Smooth muscle cell of the brain vasculature (primary cell): ENCODE measurements at regions not wholly inside any gene's neighbourhood (a gene's known extent, or its start where the extent isn't known, plus 50 kb on each side); places are given as distances from the start of the nearest gene placed in this dataset.
"Not testable (repeated sequence)": the region's sequence is repeated elsewhere in the genome, so short reads cannot be mapped to it uniquely, and the experiment has no call there.

Experiments
- DNase-seq: peaks from one replicate; pipeline ENCODE4 v3.0.0-alpha.2; 2012; ENCODE audit warnings: low read depth, low spot score

DNA sequence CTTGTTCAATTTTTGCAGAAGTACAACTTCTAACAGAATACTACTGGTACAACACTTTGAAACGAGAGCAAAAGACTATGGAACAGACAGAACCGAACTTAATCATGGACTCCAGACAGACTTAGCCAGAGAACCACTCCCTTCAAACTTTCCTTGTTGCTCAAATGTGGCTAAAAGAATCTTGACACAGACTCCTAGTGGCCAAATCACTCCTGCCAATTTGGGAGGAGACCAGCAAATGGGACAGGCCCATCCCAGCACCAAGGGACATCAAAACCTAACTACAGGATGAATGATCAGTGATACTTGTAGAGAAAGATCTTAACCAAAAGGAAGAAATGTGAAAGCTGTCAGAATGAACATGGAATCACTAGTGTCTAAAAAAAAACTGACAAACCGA is 154.0 kb downstream of the MATN1 start:
- DNase-seq = no peak

DNA sequence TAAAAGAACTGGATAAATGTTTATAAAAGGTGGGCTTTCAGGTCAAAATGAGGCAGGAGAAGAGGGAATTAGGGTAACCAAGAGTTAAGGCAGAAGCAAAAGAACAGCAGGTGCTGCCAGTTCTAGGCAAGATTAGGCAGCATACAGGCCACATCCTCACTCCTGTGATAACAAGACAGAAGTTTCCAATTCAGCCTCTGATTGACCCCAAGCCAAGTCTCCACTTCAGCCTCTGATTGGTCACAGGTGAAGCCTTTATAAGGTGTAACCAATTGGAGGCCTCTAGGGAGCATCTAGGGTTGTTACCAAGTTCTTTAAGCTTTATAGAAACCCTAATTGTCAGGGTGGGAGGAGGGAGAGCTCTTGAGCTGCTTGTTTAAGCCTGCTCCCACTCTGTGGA is 160.8 kb downstream of the MATN1 start:
- no peak for DNase-seq

DNA sequence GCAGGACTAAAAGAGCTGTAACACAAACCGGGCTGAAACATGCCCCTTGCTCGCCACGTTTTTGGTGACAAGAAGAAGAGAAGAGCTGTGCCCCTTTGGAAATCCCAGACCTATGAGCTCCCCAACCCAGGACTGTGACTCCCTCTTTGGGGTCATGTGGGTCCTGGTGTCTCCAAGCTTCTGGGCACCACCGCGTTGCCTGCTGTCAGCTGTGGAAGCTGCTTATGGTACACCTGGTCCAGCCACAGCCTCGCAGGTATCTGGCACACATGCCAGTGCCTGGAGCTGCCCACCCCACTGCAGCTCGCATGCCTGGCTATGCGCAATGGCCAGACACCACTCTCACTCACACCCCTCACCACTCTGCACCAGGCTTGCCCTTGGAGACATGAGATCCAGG is 171.8 kb downstream of the MATN1 start:
- DNase-seq = no peak

- no peak for DNase-seq
Measured at GRCh38 chr1:30550365-30551220, 172.8 kb downstream of the MATN1 start.

DNA sequence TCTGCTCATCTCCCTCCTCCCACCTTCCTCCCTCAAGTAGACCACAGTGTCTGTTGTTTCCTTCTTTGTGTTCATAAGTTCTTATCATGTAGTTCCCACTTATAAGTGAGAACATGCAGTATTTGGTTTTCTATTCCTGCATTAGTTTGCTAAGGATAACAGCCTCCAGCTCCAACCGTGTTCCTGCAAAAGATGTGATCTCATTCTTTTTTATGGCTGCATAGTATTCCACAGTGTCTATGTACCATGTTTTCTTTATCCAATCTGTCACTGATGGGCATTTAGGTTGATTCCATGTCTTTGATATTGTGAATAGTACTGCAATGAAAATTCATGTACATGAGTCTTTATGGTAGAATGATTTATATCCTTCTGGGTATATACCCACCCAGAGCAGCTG is 173.5 kb downstream of the MATN1 start:
- DNase-seq = not testable (repeated sequence)

DNA sequence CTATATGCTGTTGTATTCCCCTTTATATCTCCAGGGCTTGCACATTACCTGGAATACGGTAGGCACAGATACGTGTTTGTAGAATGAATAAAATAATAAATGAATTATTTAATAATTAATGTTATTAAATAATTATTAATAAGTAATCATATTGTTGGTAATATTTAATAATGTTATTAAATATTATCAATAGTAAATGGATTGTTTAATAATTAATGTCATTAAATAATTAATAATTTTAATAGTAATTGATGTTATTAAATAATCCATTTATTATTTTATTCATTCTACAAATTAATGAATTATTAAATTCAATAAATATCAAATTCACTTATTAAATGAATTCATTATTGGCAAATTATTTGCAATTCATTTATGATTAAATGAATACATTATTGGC is 175.1 kb downstream of the MATN1 start:
- DNase-seq = no peak

GRCh38 chr1:30547326-30547725 is 176.1 kb downstream of the MATN1 start:
- not testable (repeated sequence) for DNase-seq

DNA sequence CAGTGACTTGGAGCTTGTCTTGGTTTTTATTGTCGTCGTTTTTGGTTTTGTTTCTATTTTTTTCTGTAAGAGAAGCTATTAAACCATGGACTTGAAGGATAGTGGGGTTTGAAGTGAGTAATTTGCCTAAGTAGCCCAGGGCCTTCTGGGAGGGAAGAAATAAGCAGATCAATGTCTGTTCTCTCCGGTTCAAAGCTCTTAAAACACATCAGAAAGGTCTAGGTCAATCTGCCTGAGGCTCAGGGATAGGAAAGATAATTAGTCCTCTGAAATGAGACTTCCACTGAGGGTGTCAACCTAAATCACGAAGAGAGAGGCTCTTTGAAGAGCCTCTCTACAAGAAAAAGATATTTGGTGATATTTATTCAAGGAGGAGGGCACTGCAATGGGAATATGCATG is 178.0 kb downstream of the MATN1 start:
- no peak for DNase-seq

DNA sequence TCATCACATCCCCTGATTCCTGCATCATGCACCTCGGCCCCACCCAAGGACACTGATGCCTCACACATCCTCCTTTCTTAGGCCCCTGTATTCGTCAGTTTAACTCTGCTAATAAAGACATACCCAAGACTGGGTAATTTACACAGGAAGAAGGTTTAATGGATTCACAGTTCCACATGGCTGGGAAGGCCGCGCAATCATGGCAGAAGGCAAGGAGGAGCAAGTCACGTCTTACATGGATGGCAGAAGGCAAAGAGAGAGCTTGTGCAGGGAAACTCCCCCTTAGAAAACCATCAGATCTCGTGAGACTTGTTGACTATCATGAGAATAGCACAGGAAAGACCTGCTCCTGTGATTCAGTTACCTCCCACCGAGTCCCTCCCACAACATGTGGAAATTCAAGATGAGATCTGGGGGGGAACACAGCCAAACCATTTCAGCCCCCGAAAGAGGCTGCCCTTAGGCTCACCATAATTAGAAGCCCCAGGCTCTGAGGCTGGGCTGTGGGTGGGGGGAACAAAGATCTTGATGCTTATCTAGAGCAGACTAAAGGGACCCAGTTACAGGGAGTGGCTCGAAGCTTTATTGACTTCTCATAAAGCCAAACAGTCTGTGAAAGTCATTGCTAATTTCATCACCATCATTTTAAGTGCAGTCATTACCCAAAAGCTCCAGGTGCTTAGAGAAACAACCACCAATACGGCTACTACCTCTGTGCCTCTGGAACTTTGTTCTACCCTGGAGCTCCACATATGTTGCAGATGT is 181.5 kb downstream of the MATN1 start:
- no peak for DNase-seq

DNA sequence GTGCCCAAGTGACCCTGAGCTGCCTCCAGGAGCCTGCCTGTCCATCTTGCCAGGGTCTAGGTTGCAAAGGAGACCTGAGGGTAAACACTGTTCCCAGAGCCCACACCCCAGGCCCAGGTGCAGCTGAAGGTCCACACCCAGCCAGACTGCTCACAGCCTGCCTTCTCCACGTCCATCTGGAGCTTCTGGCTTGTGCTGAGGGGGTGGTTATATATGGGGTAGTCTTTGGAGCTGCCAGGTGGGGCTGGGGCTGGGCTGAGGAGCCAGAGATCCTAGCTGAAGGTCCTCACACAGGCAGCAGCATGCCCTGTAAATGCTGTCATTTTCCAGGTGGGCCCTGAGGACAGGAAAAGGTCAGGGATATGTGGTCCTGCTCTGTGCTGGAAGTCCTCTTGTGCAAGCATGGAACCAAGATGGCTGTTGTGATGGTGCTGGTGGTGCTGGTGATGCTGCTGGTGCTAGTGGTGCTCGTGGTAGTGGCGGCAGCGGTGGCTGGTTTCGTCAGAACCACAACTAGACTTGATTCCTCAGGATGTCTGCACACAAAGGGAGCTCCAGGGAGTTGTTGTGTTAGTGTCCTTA is 182.7 kb downstream of the MATN1 start:
- no peak for DNase-seq

DNA sequence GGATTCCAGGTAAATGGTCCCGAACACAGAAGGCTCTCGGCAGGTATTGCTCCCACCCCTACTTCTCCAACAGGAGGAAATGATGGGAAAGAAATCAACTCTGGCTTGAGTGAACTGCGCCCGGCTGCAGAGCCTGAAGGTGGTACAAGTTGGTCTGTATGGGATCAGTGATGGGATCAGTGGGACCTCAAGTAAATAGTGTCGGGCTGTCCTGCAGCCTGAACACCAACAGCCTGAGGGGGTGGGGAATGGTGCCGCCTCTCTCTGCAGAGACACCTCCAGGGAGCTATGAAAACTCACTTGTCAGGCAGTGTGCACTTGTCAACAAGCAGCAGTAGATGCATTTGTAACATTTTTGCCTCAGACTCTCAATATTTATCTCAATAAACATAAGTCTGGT is 183.5 kb downstream of the MATN1 start:
- no peak for DNase-seq

GRCh38 chr1:30538993-30539867 is 184.2 kb downstream of the MATN1 start:
- DNase-seq = no peak

DNA sequence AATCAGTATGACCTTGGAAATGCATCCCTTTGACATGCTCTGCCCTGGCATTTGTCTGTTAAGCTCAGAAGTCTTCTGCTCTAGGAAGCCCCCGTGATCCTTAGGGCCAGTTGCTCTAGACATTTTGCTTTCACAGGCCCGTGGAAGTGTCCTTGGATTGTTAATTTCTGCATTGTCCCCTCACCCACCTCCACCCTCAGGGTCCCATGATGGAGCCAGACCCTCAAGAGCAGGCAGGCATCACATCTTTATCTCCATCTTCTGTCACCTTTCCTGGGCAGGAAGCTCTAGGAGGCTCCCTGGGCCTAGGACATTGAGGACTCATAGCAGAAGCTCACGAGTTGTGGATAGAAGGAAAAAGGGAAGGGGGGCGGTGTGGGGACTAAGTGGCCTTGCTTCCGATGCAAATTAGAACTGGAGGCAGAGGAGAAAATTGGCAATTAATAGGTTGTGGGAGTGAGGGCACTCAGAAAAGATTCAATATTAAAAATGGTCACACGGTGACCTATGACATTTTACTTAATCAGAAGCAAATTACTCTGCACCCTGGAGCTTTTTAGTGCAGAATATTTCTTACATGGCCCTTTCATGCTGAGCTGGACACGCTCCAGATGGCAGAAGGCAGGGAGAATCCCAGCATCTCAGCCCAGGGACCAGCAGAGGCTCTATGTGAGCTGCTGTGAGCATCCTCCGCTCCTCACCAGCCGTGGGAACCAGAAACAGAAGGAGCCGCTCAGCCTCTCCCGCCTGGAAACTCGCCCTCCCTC is 185.0 kb downstream of the MATN1 start:
- DNase-seq = no peak

DNA sequence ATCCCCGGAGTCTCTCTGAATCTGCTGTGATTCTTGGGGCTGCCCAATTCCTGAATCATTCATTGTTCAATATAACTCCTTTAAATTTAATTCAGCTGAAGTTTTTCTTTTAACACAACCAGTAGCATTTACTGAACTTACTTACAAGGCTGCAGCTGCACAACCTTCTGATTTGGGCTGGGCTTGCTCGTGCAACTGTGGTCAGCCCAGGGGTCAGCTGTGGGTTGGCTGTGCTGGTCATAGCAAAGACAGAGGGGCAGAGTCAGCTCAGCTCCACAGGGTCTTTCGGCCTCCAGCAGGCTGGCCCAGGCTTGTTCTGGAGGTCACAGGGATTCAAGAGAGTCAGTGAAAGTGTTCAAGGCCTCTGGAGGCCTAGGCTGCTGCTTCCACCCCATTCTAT is 186.1 kb downstream of the MATN1 start:
- DNase-seq = no peak

DNA sequence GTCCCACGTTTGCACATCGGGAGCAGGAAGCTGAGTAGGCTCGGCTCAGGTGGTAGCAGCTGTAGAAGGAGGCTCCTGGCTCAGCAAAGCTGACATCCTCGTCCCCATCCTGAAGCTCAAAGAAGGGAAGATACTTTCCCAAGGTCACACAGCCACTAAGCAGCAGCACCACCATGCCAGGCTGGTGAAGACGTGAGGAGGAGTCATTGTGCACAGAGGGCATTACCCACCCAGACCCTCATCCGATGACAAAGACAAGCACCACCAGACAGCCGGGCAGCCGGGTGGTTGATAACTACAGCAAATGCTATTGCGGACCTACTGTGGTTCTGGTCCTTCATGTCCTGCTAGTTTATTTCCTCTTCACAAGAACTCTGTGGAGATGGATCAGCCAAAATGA is 186.9 kb downstream of the MATN1 start:
- no peak for DNase-seq

- no peak for DNase-seq
Measured at GRCh38 chr1:30535595-30536325, 187.6 kb downstream of the MATN1 start.

GRCh38 chr1:30534551-30534940 is 188.8 kb downstream of the MATN1 start:
- DNase-seq = no peak

DNA sequence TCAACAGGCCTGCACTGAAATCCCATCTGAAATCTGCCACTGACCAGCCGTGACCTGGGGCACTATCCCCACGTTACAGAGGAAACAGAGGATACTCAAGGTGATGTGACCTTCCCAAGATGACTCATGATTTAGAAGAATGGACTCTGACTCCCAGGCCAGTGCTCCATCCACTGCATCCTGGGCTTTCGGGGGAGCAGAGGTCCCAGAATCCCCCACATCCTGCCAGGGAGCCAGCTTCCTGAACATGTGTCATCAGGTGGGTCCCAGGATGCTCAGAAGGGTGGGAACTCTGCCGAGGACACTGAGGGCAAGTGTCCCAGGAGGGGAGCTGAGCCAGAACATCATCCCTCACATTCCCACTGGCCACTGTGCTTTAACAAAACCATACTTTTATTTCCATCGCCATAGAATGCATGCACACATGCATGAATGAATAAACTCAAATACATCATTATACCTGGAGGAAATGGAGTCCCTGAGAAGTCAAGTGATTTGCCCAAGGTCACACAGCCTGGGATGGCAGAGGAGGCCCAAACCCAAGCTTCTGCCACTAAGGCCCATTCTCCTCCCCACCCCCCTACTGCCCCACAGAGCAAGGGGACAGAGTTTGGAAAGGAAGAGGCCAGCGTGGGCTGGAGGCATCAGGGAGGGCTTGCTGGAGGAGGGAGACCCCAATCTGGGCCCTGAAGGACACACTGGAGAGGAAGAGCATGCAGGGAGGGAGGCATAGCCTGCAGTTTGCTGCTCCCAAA is 189.4 kb downstream of the MATN1 start:
- no peak for DNase-seq

GRCh38 chr1:30533141-30533540 is 190.2 kb downstream of the MATN1 start:
- no peak for DNase-seq

DNA sequence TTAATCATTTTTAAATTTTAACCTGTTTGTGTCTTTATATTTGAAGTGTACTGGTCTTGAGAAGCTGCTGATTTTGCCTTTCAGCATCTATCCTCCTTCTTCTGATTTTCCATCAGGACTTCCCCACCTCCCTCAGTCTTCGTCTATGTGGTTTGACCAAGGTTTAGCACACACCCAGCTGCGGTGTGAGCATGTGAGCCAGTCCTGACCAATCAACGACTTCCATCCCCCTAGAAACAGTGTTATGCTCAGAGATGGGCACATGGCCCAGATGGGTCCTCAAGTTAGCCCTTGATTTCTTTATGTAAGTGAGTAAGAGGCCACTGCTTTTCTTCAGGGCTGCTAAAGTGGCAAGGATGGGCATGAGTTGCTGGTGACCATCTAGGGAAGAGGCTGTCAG is 190.8 kb downstream of the MATN1 start:
- DNase-seq = no peak
